ENCODE measurements at regions not wholly inside any gene's neighbourhood (a gene's known extent, or its start where the extent isn't known, plus 50 kb on each side); places are given as distances from the start of the nearest gene placed in this dataset.
"Not testable (repeated sequence)": the region's sequence is repeated elsewhere in the genome, so short reads cannot be mapped to it uniquely, and the experiment has no call there.

DNA sequence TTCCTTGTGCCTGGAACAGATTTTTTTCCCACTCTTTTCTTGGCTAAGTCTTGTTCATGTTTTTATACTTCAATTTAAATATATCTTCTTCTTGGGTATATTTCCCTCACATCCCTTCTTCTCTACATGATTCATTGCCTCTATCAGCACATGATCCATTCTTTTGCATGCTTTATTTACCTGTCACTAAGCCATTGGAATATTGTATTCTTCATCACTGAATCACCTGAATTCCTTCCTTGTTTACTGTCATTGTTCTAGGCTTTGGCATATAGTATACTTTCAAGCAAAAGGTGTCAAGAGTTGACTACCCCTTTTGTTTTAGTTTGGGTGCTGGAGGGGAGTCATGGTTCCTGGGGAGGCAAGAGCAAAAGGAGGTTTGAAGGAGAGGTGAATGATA is 464.5 kb upstream of the LRRC7 start:
- TF ChIP-seq, protein P1, sequence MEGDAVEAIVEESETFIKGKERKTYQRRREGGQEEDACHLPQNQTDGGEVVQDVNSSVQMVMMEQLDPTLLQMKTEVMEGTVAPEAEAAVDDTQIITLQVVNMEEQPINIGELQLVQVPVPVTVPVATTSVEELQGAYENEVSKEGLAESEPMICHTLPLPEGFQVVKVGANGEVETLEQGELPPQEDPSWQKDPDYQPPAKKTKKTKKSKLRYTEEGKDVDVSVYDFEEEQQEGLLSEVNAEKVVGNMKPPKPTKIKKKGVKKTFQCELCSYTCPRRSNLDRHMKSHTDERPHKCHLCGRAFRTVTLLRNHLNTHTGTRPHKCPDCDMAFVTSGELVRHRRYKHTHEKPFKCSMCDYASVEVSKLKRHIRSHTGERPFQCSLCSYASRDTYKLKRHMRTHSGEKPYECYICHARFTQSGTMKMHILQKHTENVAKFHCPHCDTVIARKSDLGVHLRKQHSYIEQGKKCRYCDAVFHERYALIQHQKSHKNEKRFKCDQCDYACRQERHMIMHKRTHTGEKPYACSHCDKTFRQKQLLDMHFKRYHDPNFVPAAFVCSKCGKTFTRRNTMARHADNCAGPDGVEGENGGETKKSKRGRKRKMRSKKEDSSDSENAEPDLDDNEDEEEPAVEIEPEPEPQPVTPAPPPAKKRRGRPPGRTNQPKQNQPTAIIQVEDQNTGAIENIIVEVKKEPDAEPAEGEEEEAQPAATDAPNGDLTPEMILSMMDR (IDR thresholded peaks at IDR 0.05): no peak
- H3K27ac ChIP-seq: no peak overlapping the region
- no peak overlapping the region for H3K4me3 ChIP-seq
- no peak for DNase-seq (ENCODE audit: low spot score)

GRCh38 chr1:69103705-69104385 is 463.9 kb upstream of the LRRC7 start:
- DNase-seq (ENCODE audit: low spot score): no peak
- H3K4me3 ChIP-seq: no peak overlapping the region
- no peak overlapping the region for H3K27ac ChIP-seq
- TF ChIP-seq, protein P1 (IDR thresholded peaks at IDR 0.05): no peak

- TF ChIP-seq, protein P1 (IDR thresholded peaks at IDR 0.05): no peak
- DNase-seq (ENCODE audit: low spot score): no peak
- H3K4me3 ChIP-seq: no peak overlapping the region
- no peak overlapping the region for H3K27ac ChIP-seq
Measured at GRCh38 chr1:69104894-69105293, 462.8 kb upstream of the LRRC7 start.

- TF ChIP-seq, protein P1 (IDR thresholded peaks at IDR 0.05): no peak
- Histone ChIP-seq H3K27ac (no peak overlapping the region), H3K4me3 (no peak overlapping the region)
- DNase-seq (ENCODE audit: low spot score): no peak
Measured at GRCh38 chr1:69109277-69109676, 458.4 kb upstream of the LRRC7 start.

- no peak for DNase-seq (ENCODE audit: low spot score)
- TF ChIP-seq, protein P1 (IDR thresholded peaks at IDR 0.05): no peak
- H3K27ac ChIP-seq: no peak overlapping the region
Measured at GRCh38 chr1:69110851-69111250, 456.9 kb upstream of the LRRC7 start.

GRCh38 chr1:69120126-69120741 is 447.5 kb upstream of the LRRC7 start:
- not testable (repeated sequence) for DNase-seq (ENCODE audit: low spot score); H3K4me3 ChIP-seq

More at GRCh38 chr1:69110851-69111250, 456.9 kb upstream of the LRRC7 start:
- H3K4me3 ChIP-seq: no peak overlapping the region

DNA sequence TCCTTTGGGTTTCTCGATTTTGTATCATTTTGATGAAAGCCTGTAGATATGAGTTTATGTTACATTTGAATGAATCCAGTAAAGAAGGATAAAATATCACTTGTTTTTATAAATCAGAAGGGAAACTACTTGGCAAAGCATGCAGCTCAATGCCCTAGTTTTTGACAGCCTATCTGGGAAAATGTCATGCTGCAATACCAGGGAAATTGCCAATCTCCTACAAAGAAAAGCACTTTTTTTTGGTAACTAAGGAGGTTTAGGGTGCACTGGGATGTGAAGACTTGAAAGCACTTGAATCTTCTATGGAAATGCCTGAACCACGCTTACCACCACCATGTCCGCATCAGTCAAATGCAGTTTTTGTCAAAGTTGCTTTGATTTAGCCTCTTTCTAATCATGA is 446.9 kb upstream of the LRRC7 start:
- no peak overlapping the region for H3K4me3 ChIP-seq
- TF ChIP-seq, protein P1 (IDR thresholded peaks at IDR 0.05): no peak
- H3K27ac ChIP-seq: no peak overlapping the region
- no peak for DNase-seq (ENCODE audit: low spot score)

More at GRCh38 chr1:69120126-69120741, 447.5 kb upstream of the LRRC7 start:
- H3K27ac ChIP-seq: not testable (repeated sequence)
